ENCODE measurements at regions not wholly inside any gene's neighbourhood (a gene's known extent, or its start where the extent isn't known, plus 50 kb on each side); places are given as distances from the start of the nearest gene placed in this dataset.
"Not testable (repeated sequence)": the region's sequence is repeated elsewhere in the genome, so short reads cannot be mapped to it uniquely, and the experiment has no call there.

GRCh38 chr10:131821378-131822012 is 79.3 kb upstream of the PPP2R2D start:
- POLR2A ChIA-PET (ENCODE audit: low non-redundant PET): no interaction called here
- H3K4me3 ChIP-seq (ENCODE audit: low read depth, low read length, poor library complexity, severe bottlenecking): no peak overlapping the region
- no peaks in the 10 kb centered on the region for H3K4me1 ChIP-seq (ENCODE audit: insufficient read depth, low read length, poor library complexity, severe bottlenecking)
- H3K27ac ChIP-seq (ENCODE audit: low read depth, low read length, poor library complexity, severe bottlenecking): no peak overlapping the region
- DNase-seq (ENCODE audit: low spot score): no peak
- intact Hi-C loops (cut with micrococcal nuclease; ENCODE audit: unreplicated experiment): no loop called here
- BruUV-seq (replicated peaks): no TSS peak
- no peak for TF ChIP-seq CTCF (conservative IDR thresholded peaks at IDR 0.05; ENCODE audit: low read depth, low read length)
- no peak for TF ChIP-seq EZH2 (IDR thresholded peaks at IDR 0.05; ENCODE audit: borderline replicate concordance, low read depth, low read length, poor library complexity, severe bottlenecking)
- H3K36me3 ChIP-seq (ENCODE audit: insufficient read depth, low read length, poor library complexity, severe bottlenecking): no peaks in the 10 kb centered on the region
- CTCF ChIA-PET: no interaction called here
- no peaks in the 10 kb centered on the region for H3K9me3 ChIP-seq (ENCODE audit: low read depth, low read length, poor library complexity, severe bottlenecking)
- peaks cover 36% of the 10 kb centered on the region for H3K27me3 ChIP-seq (replicated peaks; ENCODE audit: insufficient read depth, low read depth, low read length, poor library complexity)

GRCh38 chr10:131822013-131822691 is 78.7 kb upstream of the PPP2R2D start:
- CTCF ChIA-PET: no interaction called here

GRCh38 chr10:131822692-131823245 is 78.0 kb upstream of the PPP2R2D start:
- no peaks in the 10 kb centered on the region for H3K36me3 ChIP-seq (ENCODE audit: insufficient read depth, low read length, poor library complexity, severe bottlenecking)
- POLR2A ChIA-PET (ENCODE audit: low non-redundant PET): no interaction called here
- intact Hi-C loops (cut with micrococcal nuclease; ENCODE audit: unreplicated experiment): no loop called here

More at GRCh38 chr10:131822013-131822691, 78.7 kb upstream of the PPP2R2D start:
- H3K27me3 ChIP-seq (replicated peaks; ENCODE audit: insufficient read depth, low read depth, low read length, poor library complexity): peaks cover 29% of the 10 kb centered on the region
- no peak for DNase-seq (ENCODE audit: low spot score)
- H3K4me1 ChIP-seq (ENCODE audit: insufficient read depth, low read length, poor library complexity, severe bottlenecking): no peaks in the 10 kb centered on the region
- H3K27ac ChIP-seq (ENCODE audit: low read depth, low read length, poor library complexity, severe bottlenecking): no peak overlapping the region
- no peaks in the 10 kb centered on the region for H3K9me3 ChIP-seq (ENCODE audit: low read depth, low read length, poor library complexity, severe bottlenecking)
- H3K4me3 ChIP-seq (ENCODE audit: low read depth, low read length, poor library complexity, severe bottlenecking): no peak overlapping the region
- H3K36me3 ChIP-seq (ENCODE audit: insufficient read depth, low read length, poor library complexity, severe bottlenecking): no peaks in the 10 kb centered on the region
- TF ChIP-seq CTCF (conservative IDR thresholded peaks at IDR 0.05; ENCODE audit: low read depth, low read length) (no peak), EZH2 (IDR thresholded peaks at IDR 0.05; ENCODE audit: borderline replicate concordance, low read depth, low read length, poor library complexity, severe bottlenecking) (no peak)
- no TSS peak for BruUV-seq (replicated peaks)
- POLR2A ChIA-PET (ENCODE audit: low non-redundant PET): no interaction called here
- intact Hi-C loops (cut with micrococcal nuclease; ENCODE audit: unreplicated experiment): no loop called here

GRCh38 chr10:131823601-131824099 is 77.2 kb upstream of the PPP2R2D start:
- not testable (repeated sequence) for BruUV-seq (replicated peaks); DNase-seq (ENCODE audit: low spot score)

More at GRCh38 chr10:131822692-131823245, 78.0 kb upstream of the PPP2R2D start:
- Histone ChIP-seq H3K9me3 (ENCODE audit: low read depth, low read length, poor library complexity, severe bottlenecking) (no peaks in the 10 kb centered on the region), H3K27ac (ENCODE audit: low read depth, low read length, poor library complexity, severe bottlenecking) (no peak overlapping the region), H3K4me1 (ENCODE audit: insufficient read depth, low read length, poor library complexity, severe bottlenecking) (no peaks in the 10 kb centered on the region), H3K4me3 (ENCODE audit: low read depth, low read length, poor library complexity, severe bottlenecking) (no peak overlapping the region), H3K27me3 (replicated peaks; ENCODE audit: insufficient read depth, low read depth, low read length, poor library complexity) (peaks cover 23% of the 10 kb centered on the region)
- DNase-seq (ENCODE audit: low spot score): no peak
- BruUV-seq (replicated peaks): no TSS peak
- CTCF ChIA-PET: no interaction called here
- TF ChIP-seq CTCF (conservative IDR thresholded peaks at IDR 0.05; ENCODE audit: low read depth, low read length) (no peak), EZH2 (IDR thresholded peaks at IDR 0.05; ENCODE audit: borderline replicate concordance, low read depth, low read length, poor library complexity, severe bottlenecking) (no peak)

More at GRCh38 chr10:131823601-131824099, 77.2 kb upstream of the PPP2R2D start:
- intact Hi-C loops (cut with micrococcal nuclease; ENCODE audit: unreplicated experiment); POLR2A ChIA-PET (ENCODE audit: low non-redundant PET); H3K36me3 ChIP-seq (ENCODE audit: insufficient read depth, low read length, poor library complexity, severe bottlenecking); H3K4me3 ChIP-seq (ENCODE audit: low read depth, low read length, poor library complexity, severe bottlenecking); H3K9me3 ChIP-seq (ENCODE audit: low read depth, low read length, poor library complexity, severe bottlenecking); H3K27ac ChIP-seq (ENCODE audit: low read depth, low read length, poor library complexity, severe bottlenecking); H3K4me1 ChIP-seq (ENCODE audit: insufficient read depth, low read length, poor library complexity, severe bottlenecking); CTCF ChIA-PET: not testable (repeated sequence)
- H3K27me3 ChIP-seq (replicated peaks; ENCODE audit: insufficient read depth, low read depth, low read length, poor library complexity): peaks cover 19% of the 10 kb centered on the region
